ENCODE measurements at regions not wholly inside any gene's neighbourhood (a gene's known extent, or its start where the extent isn't known, plus 50 kb on each side); places are given as distances from the start of the nearest gene placed in this dataset.
A peak's percentile ranks its signal among the peaks of the same experiment; 100 is the strongest.

- no peak for DNase-seq
Observed at GRCh38 chr9:89697553-89697952, 92.7 kb downstream of the GADD45G start.

GRCh38 chr9:89698411-89699005 is 93.7 kb downstream of the GADD45G start:
- DNase-seq = no peak

GRCh38 chr9:89699646-89700045 is 94.8 kb downstream of the GADD45G start:
- no peak for DNase-seq

- peak; percentile 33 to 58 (median 44) for DNase-seq
Observed at GRCh38 chr9:89701221-89701798, 96.5 kb downstream of the GADD45G start.

- DNase-seq = no peak
Observed at GRCh38 chr9:89702401-89702800, 97.6 kb downstream of the GADD45G start.

GRCh38 chr9:89705651-89706050 is 100.8 kb downstream of the GADD45G start:
- no peak for DNase-seq

GRCh38 chr9:89706086-89706485 is 101.3 kb downstream of the GADD45G start:
- DNase-seq = no peak

- no peak for DNase-seq
Observed at GRCh38 chr9:89706731-89707191, 101.9 kb downstream of the GADD45G start.

GRCh38 chr9:89710697-89711096 is 105.9 kb downstream of the GADD45G start:
- DNase-seq = no peak

GRCh38 chr9:89711866-89712265 is 107.1 kb downstream of the GADD45G start:
- DNase-seq = no peak

- no peak for DNase-seq
Observed at GRCh38 chr9:89712283-89712682, 107.5 kb downstream of the GADD45G start.

GRCh38 chr9:89714321-89714720 is 109.5 kb downstream of the GADD45G start:
- DNase-seq = no peak

GRCh38 chr9:89715318-89715858 is 110.6 kb downstream of the GADD45G start:
- no peak for DNase-seq

- DNase-seq = no peak
Observed at GRCh38 chr9:89715881-89716280, 111.1 kb downstream of the GADD45G start.

- DNase-seq = no peak
Observed at GRCh38 chr9:89716559-89716958, 111.7 kb downstream of the GADD45G start.

GRCh38 chr9:89718176-89718575 is 113.4 kb downstream of the GADD45G start:
- DNase-seq = no peak

GRCh38 chr9:89718651-89719050 is 113.8 kb downstream of the GADD45G start:
- no peak for DNase-seq

- no peak for DNase-seq
Observed at GRCh38 chr9:89719202-89719601, 114.4 kb downstream of the GADD45G start.

GRCh38 chr9:89720696-89721175 is 115.9 kb downstream of the GADD45G start:
- no peak for DNase-seq

GRCh38 chr9:89721176-89721700 is 116.4 kb downstream of the GADD45G start:
- no peak for DNase-seq

- no peak for DNase-seq
Observed at GRCh38 chr9:89721971-89722530, 117.2 kb downstream of the GADD45G start.

GRCh38 chr9:89722712-89723111 is 117.9 kb downstream of the GADD45G start:
- DNase-seq = no peak

GRCh38 chr9:89723469-89724100 is 118.8 kb downstream of the GADD45G start:
- DNase-seq = no peak

All from stimulated activated naive CD4-positive, alpha-beta T cell (primary cell).